Transverse colon (tissue), 4 donors: ENCODE measurements at regions not wholly inside any gene's neighbourhood (a gene's known extent, or its start where the extent isn't known, plus 50 kb on each side); places are given as distances from the start of the nearest gene placed in this dataset.

Experiments used
- DNase-seq: peaks from one replicate; pipeline ENCODE4 v3.0.0-alpha.2; 2019
- H3K27ac ChIP-seq, 4 donors: fragments of 200-600 bp; sonication (generic); 2 replicates each; pipeline ENCODE4 v1.5.1; 2016 to 2018; ENCODE audit warnings: inconsistent platforms in 4 of 4
- H3K27me3 ChIP-seq: fragments of 200-600 bp; sonication (generic); 2 replicates; pipeline ENCODE4 v1.5.1; 2017; ENCODE audit warnings: inconsistent platforms
- H3K36me3 ChIP-seq, 4 donors: fragments of 200-600 bp; sonication (generic); 2 replicates each; pipeline ENCODE4 v1.5.1; 2017 to 2019; ENCODE audit warnings: inconsistent platforms in 4 of 4
- H3K4me1 ChIP-seq, 4 donors: fragments of 200-600 bp; sonication (generic); 2 replicates each; pipeline ENCODE4 v1.5.1; 2017 to 2020; ENCODE audit warnings: inconsistent platforms in 4 of 4
- H3K4me3 ChIP-seq, 4 donors: fragments of 200-600 bp; sonication (generic); 1 replicate in 1 of 4; 2 replicates in 3 of 4; pipeline versions ENCODE4 v1.5.1 to v1.6.1; 2017 to 2019; ENCODE audit warnings: inconsistent platforms in 4 of 4
- H3K9me3 ChIP-seq, 2 donors: fragments of 200-600 bp; sonication (generic); 2 replicates each; pipeline ENCODE4 v1.5.1; 2017 to 2019; ENCODE audit warnings: inconsistent platforms in 2 of 2
- CTCF ChIP-seq, 5 experiments: fragments of 200-600 bp in 3 of 5; fragments of 450-650 bp in 2 of 5; sonication (generic) in 3 of 5; IDR thresholded peaks; 1 replicate in 2 of 5; 2 replicates in 3 of 5; pipeline ENCODE4 v1.5.1; 2016 to 2017; ENCODE audit warnings: antibody characterized with exemption in 5 of 5, inconsistent platforms in 3 of 5, mild to moderate bottlenecking in 2 of 5, moderate library complexity in 1 of 5
- EP300 ChIP-seq: sonication (generic); formaldehyde crosslinking; IDR thresholded peaks from one replicate; pipeline ENCODE4 v1.6.1; 2017; ENCODE audit warnings: antibody characterized with exemption, low read depth
- POLR2A ChIP-seq: fragments of 450-650 bp; IDR thresholded peaks from one replicate; pipeline ENCODE4 v1.6.1; 2016; ENCODE audit warnings: antibody characterized with exemption, mild to moderate bottlenecking, moderate library complexity
- POLR2AphosphoS5 ChIP-seq, 3 donors: sonication (generic); formaldehyde crosslinking; IDR thresholded peaks; one replicate each; pipeline ENCODE4 v1.6.1; 2016; ENCODE audit warnings: antibody characterized with exemption in 3 of 3
- WGBS, 2 donors: methylation state at CpG; one replicate each; pipeline ENCODE4 v1.1.5; 2018; ENCODE audit warnings: low coverage in 1 of 2; 5-methylcytosine and 5-hydroxymethylcytosine counted together
- in situ Hi-C, 4 donors: fragments of 200-750 bp; cut with MboI; loops; one replicate each; pipeline versions ENCODE4 v1.15.0 to v1.15.1; 2017; ENCODE audit warnings: low sequenced_read_pairs in 3 of 4, low pct_ligation_motif_present in 1 of 4, low pct_unique_long_range_greater_than_20kb in 1 of 4
- intact Hi-C: fragments of 100-400 bp; cut with DNase I; formaldehyde crosslinking; loops from one replicate; pipeline ENCODE4 v1.15.1; 2023; ENCODE audit warnings: low total_unique reads

GRCh38 chr1:218828125-218828650 is 345.5 kb upstream of the LYPLAL1 start:
- no peak for DNase-seq
- no peaks in the 10 kb centered on the region for H3K4me1 ChIP-seq
- no peaks in the 10 kb centered on the region for H3K36me3 ChIP-seq
- no peak for TF ChIP-seq POLR2A
- in situ Hi-C loops (no loop called here), intact Hi-C loops (no loop called here)
- H3K4me3 ChIP-seq: no peak overlapping the region
- no peaks in the 10 kb centered on the region for H3K9me3 ChIP-seq
- 69 to 83% methylated on average over 3 of the region's 3 CpGs for WGBS, 2 donors
- no peak overlapping the region for H3K27ac ChIP-seq
- no peaks in the 10 kb centered on the region for H3K27me3 ChIP-seq

GRCh38 chr1:218829097-218829496 is 344.6 kb upstream of the LYPLAL1 start:
- Histone ChIP-seq H3K9me3 (no peaks in the 10 kb centered on the region), H3K27me3 (no peaks in the 10 kb centered on the region), H3K27ac (no peak overlapping the region), H3K4me3 (no peak overlapping the region), H3K36me3 (no peaks in the 10 kb centered on the region), H3K4me1 (no peaks in the 10 kb centered on the region)
- TF ChIP-seq POLR2AphosphoS5 (IDR thresholded peaks at IDR 0.05) (no peak), CTCF (IDR thresholded peaks at IDR 0.05) (no peak), POLR2A (no peak), EP300 (no peak)
- WGBS, 2 donors: 29 to 57% methylated on average over 3 of the region's 3 CpGs
- in situ Hi-C loops (no loop called here), intact Hi-C loops (no loop called here)
- DNase-seq: no peak

- intact Hi-C loops (no loop called here), in situ Hi-C loops (no loop called here)
- Histone ChIP-seq H3K36me3 (no peaks in the 10 kb centered on the region), H3K9me3 (no peaks in the 10 kb centered on the region), H3K4me3 (no peak overlapping the region), H3K27me3 (no peaks in the 10 kb centered on the region), H3K27ac (no peak overlapping the region), H3K4me1 (no peaks in the 10 kb centered on the region)
- TF ChIP-seq POLR2AphosphoS5 (IDR thresholded peaks at IDR 0.05): no peak
- no peak for TF ChIP-seq EP300
- no peak for TF ChIP-seq CTCF (IDR thresholded peaks at IDR 0.05)
- no peak for TF ChIP-seq POLR2A
- DNase-seq: no peak
- 84 to 88% methylated on average over 1 of the region's 1 CpG for WGBS, 2 donors
Observed at GRCh38 chr1:218835609-218836008, 338.1 kb upstream of the LYPLAL1 start.

GRCh38 chr1:218836264-218836663 is 337.4 kb upstream of the LYPLAL1 start:
- in situ Hi-C loops (no loop called here), intact Hi-C loops (no loop called here)
- TF ChIP-seq POLR2A: no peak
- no peak for TF ChIP-seq EP300
- no peak for TF ChIP-seq CTCF (IDR thresholded peaks at IDR 0.05)
- TF ChIP-seq POLR2AphosphoS5 (IDR thresholded peaks at IDR 0.05): no peak
- H3K27me3 ChIP-seq: no peaks in the 10 kb centered on the region
- WGBS, 2 donors: 87 to 95% methylated on average over 3 of the region's 3 CpGs
- H3K36me3 ChIP-seq: no peaks in the 10 kb centered on the region
- no peaks in the 10 kb centered on the region for H3K9me3 ChIP-seq
- no peak overlapping the region for H3K27ac ChIP-seq
- no peak overlapping the region for H3K4me3 ChIP-seq
- no peak for DNase-seq
- H3K4me1 ChIP-seq: no peaks in the 10 kb centered on the region

GRCh38 chr1:218837051-218837450 is 336.6 kb upstream of the LYPLAL1 start:
- TF ChIP-seq EP300: no peak
- no peak for TF ChIP-seq POLR2A
- no peak for TF ChIP-seq POLR2AphosphoS5 (IDR thresholded peaks at IDR 0.05)
- no peak for TF ChIP-seq CTCF (IDR thresholded peaks at IDR 0.05)
- no peak overlapping the region for H3K4me3 ChIP-seq
- intact Hi-C loops (no loop called here), in situ Hi-C loops (no loop called here)
- no peaks in the 10 kb centered on the region for H3K36me3 ChIP-seq
- H3K27me3 ChIP-seq: no peaks in the 10 kb centered on the region
- 83 to 92% methylated on average over 2 of the region's 2 CpGs for WGBS, 2 donors
- H3K27ac ChIP-seq: no peak overlapping the region
- H3K4me1 ChIP-seq: no peaks in the 10 kb centered on the region
- no peaks in the 10 kb centered on the region for H3K9me3 ChIP-seq
- no peak for DNase-seq
